ENCODE measurements at regions not wholly inside any gene's neighbourhood (a gene's known extent, or its start where the extent isn't known, plus 50 kb on each side); places are given as distances from the start of the nearest gene placed in this dataset.

DNA sequence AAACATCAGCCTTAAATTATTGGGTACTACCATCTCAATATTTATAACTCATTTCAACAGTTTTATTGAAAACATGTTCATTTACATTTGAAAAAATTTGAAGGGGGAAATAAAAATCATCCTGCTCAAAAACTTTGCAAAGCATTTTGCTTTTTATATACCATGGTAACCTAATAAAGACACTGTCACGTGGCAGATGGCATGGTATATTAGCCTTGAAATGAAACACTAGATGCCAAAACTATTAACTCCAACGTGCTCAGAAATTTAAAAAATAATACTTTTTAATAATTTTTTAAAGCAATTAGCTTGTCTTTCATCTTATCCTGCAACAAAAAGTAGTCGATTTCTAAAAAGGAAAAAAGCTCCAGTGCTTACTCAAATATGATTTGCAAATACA lies 88.6 kb upstream of the NFIB start:
- peaks cover 0 to 7% (median 2%) of the 10 kb centered on the region in 4 experiments; a peak in 2 of 7 replicates for H3K4me1 ChIP-seq (replicated peaks in 1 of 4; ENCODE audit: control insufficient read depth in 3 of 4, insufficient read depth in 4 of 4, low read length in 3 of 4)

More for the DNA sequence above, 88.6 kb upstream of the NFIB start:
- Histone ChIP-seq H3K79me2 (ENCODE audit: control insufficient read depth in 1 of 2, insufficient read depth in 2 of 2, low read length in 2 of 2) (no peaks in the 10 kb centered on the region), H3K4ac (replicated peaks; ENCODE audit: insufficient read length, low read depth, low read length) (no peak overlapping the region), H2AFZ (ENCODE audit: low read length) (peak overlapping the region; percentile 74), H3K27ac (ENCODE audit: low read depth, low read length) (no peak overlapping the region), H2BK20ac (ENCODE audit: low read length) (no peak overlapping the region), H2AK5ac (ENCODE audit: low read depth, low read length) (no peak overlapping the region), H4K5ac (ENCODE audit: insufficient read length, low read depth, low read length) (no peak overlapping the region), H4K20me1 (replicated peaks in 1 of 2; ENCODE audit: control insufficient read depth in 1 of 2, insufficient read depth in 2 of 2, low read length in 2 of 2) (no peaks in the 10 kb centered on the region), H4K91ac (replicated peaks; ENCODE audit: insufficient read length, low read length) (no peak overlapping the region), H2BK5ac (ENCODE audit: low read depth, low read length) (no peak overlapping the region), H3K9ac (replicated peaks in 1 of 4; ENCODE audit: extremely low read depth in 1 of 4, low read depth in 3 of 4, low read length in 3 of 4) (no peak overlapping the region), H3K4me3 (ENCODE audit: extremely low read depth in 1 of 4, insufficient read depth in 2 of 4, low read depth in 3 of 4, low read length in 4 of 4) (no peak overlapping the region), H3K23me2 (ENCODE audit: low read depth, low read length) (no peaks in the 10 kb centered on the region), H3K36me3 (ENCODE audit: control insufficient read depth in 2 of 4, insufficient read depth in 4 of 4, low read length in 3 of 4) (no peaks in the 10 kb centered on the region), H2BK15ac (ENCODE audit: low read length) (no peak overlapping the region), H3K79me1 (ENCODE audit: low read depth, low read length) (no peaks in the 10 kb centered on the region), H3K4me2 (ENCODE audit: insufficient read depth in 1 of 2, low read depth in 2 of 2, low read length in 2 of 2) (no peak overlapping the region), H3K27me3 (replicated peaks in 1 of 4; ENCODE audit: control insufficient read depth in 3 of 4, extremely low read depth in 1 of 4, insufficient read depth in 3 of 4, low read length in 3 of 4) (no peaks in the 10 kb centered on the region), H3K9me3 (ENCODE audit: insufficient read depth in 2 of 2, low read depth in 1 of 2, low read length in 1 of 2) (no peaks in the 10 kb centered on the region), H3K56ac (replicated peaks; ENCODE audit: insufficient read length, low read depth, low read length) (no peak overlapping the region), H4K8ac (ENCODE audit: extremely low read depth, insufficient read depth, low read length) (no peak overlapping the region), H3K23ac (ENCODE audit: insufficient read length) (no peak overlapping the region), H2BK12ac (ENCODE audit: low read depth, low read length) (no peak overlapping the region), H2BK120ac (replicated peaks; ENCODE audit: low read depth, low read length) (no peak overlapping the region), H3K18ac (ENCODE audit: extremely low read depth, low read length) (no peak overlapping the region), H3K14ac (ENCODE audit: insufficient read length) (no peak overlapping the region)
- ChIA-PET CTCF (ENCODE audit: partially characterized antibody) (interaction anchor here (1.0 to 3.0 kb wide), 3 partner anchors 12 to 91 kb away, joined by 3 to 23 read pairs (median 3); no protein-coding TSS in a partner anchor), POLR2A (ENCODE audit: partially characterized antibody) (no interaction called here)
- FAIRE-seq (no peak), DNase-seq (ENCODE audit: low read depth in 1 of 2, low spot score in 2 of 2) (no peak)
- 83% methylated on average over 3 of the region's 3 CpGs; no CpG with 5 or more reads in 1 of the 2 experiments for whole genome bisulfite sequencing, 2 experiments (ENCODE audit: extremely low coverage in 1 of 2, insufficient coverage in 1 of 2, insufficient read length in 1 of 2, insufficient replicate concordance in 2 of 2, low coverage in 1 of 2, low lambda C conversion rate in 2 of 2, missing lambda C conversion rate in 1 of 2)
- TF ChIP-seq TAF1 (IDR thresholded peaks at IDR 0.05; ENCODE audit: low read depth, low read length) (no peak), SP1 (IDR thresholded peaks at IDR 0.05; ENCODE audit: low read depth, low read length) (no peak), EGR1 (IDR thresholded peaks at IDR 0.05; ENCODE audit: borderline replicate concordance, low read depth, low read length) (no peak), HDAC6 (IDR thresholded peaks at IDR 0.05; ENCODE audit: low read depth, low read length) (no peak), GTF2F1 (IDR thresholded peaks at IDR 0.05; ENCODE audit: borderline replicate concordance, low read depth, low read length) (no peak), CEBPB (IDR thresholded peaks at IDR 0.05; ENCODE audit: low read depth, low read length) (no peak), NANOG (IDR thresholded peaks at IDR 0.05; ENCODE audit: insufficient read depth, low read depth, low read length, poor library complexity, severe bottlenecking) (no peak), BCL11A (IDR thresholded peaks at IDR 0.05; ENCODE audit: low read depth in 2 of 2, low read length in 2 of 2) (no peak), POLR2A (IDR thresholded peaks at IDR 0.05; ENCODE audit: control extremely low read depth in 1 of 2, low read depth in 2 of 2, low read length in 2 of 2) (no peak), JUN (IDR thresholded peaks at IDR 0.05; ENCODE audit: low read depth, low read length) (no peak)
- TF ChIP-seq, protein P1, sequence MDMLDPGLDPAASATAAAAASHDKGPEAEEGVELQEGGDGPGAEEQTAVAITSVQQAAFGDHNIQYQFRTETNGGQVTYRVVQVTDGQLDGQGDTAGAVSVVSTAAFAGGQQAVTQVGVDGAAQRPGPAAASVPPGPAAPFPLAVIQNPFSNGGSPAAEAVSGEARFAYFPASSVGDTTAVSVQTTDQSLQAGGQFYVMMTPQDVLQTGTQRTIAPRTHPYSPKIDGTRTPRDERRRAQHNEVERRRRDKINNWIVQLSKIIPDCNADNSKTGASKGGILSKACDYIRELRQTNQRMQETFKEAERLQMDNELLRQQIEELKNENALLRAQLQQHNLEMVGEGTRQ (IDR thresholded peaks at IDR 0.05; ENCODE audit: low read length): no peak
